ENCODE measurements at regions not wholly inside any gene's neighbourhood (a gene's known extent, or its start where the extent isn't known, plus 50 kb on each side); places are given as distances from the start of the nearest gene placed in this dataset.

- no peak for TF ChIP-seq CTCF (IDR thresholded peaks at IDR 0.05; ENCODE audit: low read depth, low read length, missing input control)
- no peak for TF ChIP-seq SP1 (IDR thresholded peaks at IDR 0.05)
- TF ChIP-seq REST (IDR thresholded peaks at IDR 0.05), result no peak
- TF ChIP-seq RAD21 (IDR thresholded peaks at IDR 0.05), result no peak
- TF ChIP-seq HNF4A (conservative IDR thresholded peaks at IDR 0.05), result no peak
- no peak for TF ChIP-seq ATF3 (IDR thresholded peaks at IDR 0.05)
- no peak for TF ChIP-seq JUND (IDR thresholded peaks at IDR 0.05)
- no peak for TF ChIP-seq YY1 (IDR thresholded peaks at IDR 0.05)
- TF ChIP-seq TAF1 (conservative IDR thresholded peaks at IDR 0.05), result no peak
- TF ChIP-seq MAX (IDR thresholded peaks at IDR 0.05), result no peak
- no peak for TF ChIP-seq RXRA (IDR thresholded peaks at IDR 0.05)
- no peak for TF ChIP-seq FOXA1 (IDR thresholded peaks at IDR 0.05)
- TF ChIP-seq GABPA (IDR thresholded peaks at IDR 0.05 in 1 of 2, conservative IDR thresholded peaks at IDR 0.05 in 1 of 2), result no peak
Observed at GRCh38 chr6:84877515-84878210, 113.3 kb upstream of the TBX18 start.
